Activated CD8-positive, alpha-beta T cell treated with anti-CD3 and anti-CD28 coated beads, Interleukin-2, amount 10 ng/mL, durations not matched to agents 7 days and 5 days (primary cell): ENCODE measurements at regions not wholly inside any gene's neighbourhood (a gene's known extent, or its start where the extent isn't known, plus 50 kb on each side); places are given as distances from the start of the nearest gene placed in this dataset.

Experiments used
- ATAC-seq: fragments of 150-1000 bp; cut with Tn5 transposase; one replicate; pipeline ENCODE4 v1.10.0; 2021; ENCODE audit warnings: moderate library complexity
- CTCF ChIA-PET: fragments of 350-600 bp; sonication (Branson Sonifier 250); formaldehyde crosslinking; loops from one replicate; lab custom pipeline; 2021; ENCODE audit warnings: antibody characterized with exemption; lab: Charles Lee
- POLR2A ChIA-PET: fragments of 350-600 bp; sonication (Branson Sonifier 250); formaldehyde crosslinking; loops from one replicate; lab custom pipeline; 2021; ENCODE audit warnings: antibody characterized with exemption; lab: Charles Lee
- DNase-seq: peaks from one replicate; pipeline ENCODE4 v3.0.0-alpha.2; 2020
- H3K27ac Mint-ChIP-seq: one replicate; pipeline ENCODE4 v1.8.0; 2021; ENCODE audit warnings: mild to moderate bottlenecking, mixed read lengths
- H3K27me3 Mint-ChIP-seq: one replicate; pipeline ENCODE4 v1.8.0; 2021; ENCODE audit warnings: low read depth, mixed read lengths
- H3K36me3 Mint-ChIP-seq: one replicate; pipeline ENCODE4 v1.8.0; 2021; ENCODE audit warnings: low read depth, mixed read lengths
- H3K4me1 Mint-ChIP-seq: one replicate; pipeline ENCODE4 v1.8.0; 2021; ENCODE audit warnings: low read depth, mixed read lengths
- H3K4me3 Mint-ChIP-seq: one replicate; pipeline ENCODE4 v1.8.0; 2021; ENCODE audit warnings: mild to moderate bottlenecking, mixed read lengths
- H3K9me3 Mint-ChIP-seq: one replicate; pipeline ENCODE4 v1.8.0; 2022; ENCODE audit warnings: mixed read lengths; ENCODE audit not compliant: insufficient read depth

DNA sequence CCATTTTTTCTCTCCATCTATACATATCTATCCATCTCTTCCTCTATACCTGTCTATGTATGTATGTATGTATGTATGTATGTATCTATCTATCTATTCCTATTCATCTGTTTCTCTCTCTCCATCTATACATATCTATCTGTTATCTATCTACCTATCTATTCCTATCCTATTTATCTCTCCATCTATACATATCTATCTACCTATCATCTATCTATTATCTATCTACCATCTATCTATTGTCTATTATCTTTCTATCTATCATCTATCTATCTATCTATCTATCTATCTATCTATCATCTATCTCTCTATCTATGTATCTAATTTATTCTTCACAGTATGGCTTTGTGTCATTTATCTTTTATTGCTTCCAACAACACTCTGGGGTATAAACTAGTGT lies 1124.4 kb downstream of the TYW1 start:
- peaks cover 48% of the 10 kb centered on the region for H3K9me3 Mint-ChIP-seq
- POLR2A ChIA-PET = no interaction called here
- no peak overlapping the region for H3K4me3 Mint-ChIP-seq
- H3K4me1 Mint-ChIP-seq = no peaks in the 10 kb centered on the region
- H3K27ac Mint-ChIP-seq = no peak overlapping the region
- no peaks in the 10 kb centered on the region for H3K36me3 Mint-ChIP-seq
- DNase-seq (no peak), ATAC-seq (no peak)
- H3K27me3 Mint-ChIP-seq = no peaks in the 10 kb centered on the region
- CTCF ChIA-PET = no interaction called here

DNA sequence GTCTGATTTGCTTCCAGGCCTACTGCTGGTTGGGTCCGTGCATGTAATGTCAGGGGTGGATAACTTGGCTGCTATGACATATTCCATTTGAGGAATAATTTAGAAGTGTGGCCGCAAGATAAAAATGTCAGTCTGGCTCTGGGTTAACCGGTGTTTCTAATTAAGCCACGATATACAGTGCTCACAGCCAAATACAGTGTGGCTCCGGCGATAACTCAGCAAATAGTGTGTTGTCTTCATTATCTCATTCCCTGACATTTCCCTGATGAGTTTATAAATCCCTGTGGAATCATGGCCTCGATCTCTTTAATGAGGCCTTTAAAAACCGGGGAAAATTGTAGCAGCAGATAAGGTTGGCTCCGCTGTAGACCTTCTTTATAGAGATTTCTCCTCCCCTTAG lies 1125.0 kb downstream of the TYW1 start:
- no peak for DNase-seq
- Mint-ChIP-seq H3K27me3 (no peaks in the 10 kb centered on the region), H3K9me3 (peaks cover 43% of the 10 kb centered on the region), H3K36me3 (no peaks in the 10 kb centered on the region), H3K27ac (no peak overlapping the region), H3K4me3 (no peak overlapping the region), H3K4me1 (no peaks in the 10 kb centered on the region)
- ATAC-seq = no peak
- ChIA-PET POLR2A (no interaction called here), CTCF (no interaction called here)

DNA sequence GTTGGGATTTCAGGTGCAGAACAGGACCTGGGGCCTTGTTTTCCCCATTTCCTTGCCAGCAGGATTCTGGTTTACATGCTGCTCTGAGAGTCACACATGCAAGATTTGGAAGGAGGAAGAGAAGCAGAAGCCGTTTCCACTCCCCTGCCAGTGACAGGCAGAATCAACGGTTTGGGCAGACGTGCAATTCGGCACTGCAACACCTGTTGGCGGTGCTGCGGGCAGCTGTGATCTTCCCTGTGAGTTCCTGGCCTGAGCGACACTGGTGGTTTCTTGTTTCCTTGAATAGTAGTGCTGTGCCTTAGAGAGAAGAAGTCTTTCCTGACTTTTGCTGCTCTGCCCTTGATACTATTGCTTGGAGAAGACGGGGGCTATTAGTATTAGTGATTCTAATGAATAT lies 1126.2 kb downstream of the TYW1 start:
- POLR2A ChIA-PET = no interaction called here

DNA sequence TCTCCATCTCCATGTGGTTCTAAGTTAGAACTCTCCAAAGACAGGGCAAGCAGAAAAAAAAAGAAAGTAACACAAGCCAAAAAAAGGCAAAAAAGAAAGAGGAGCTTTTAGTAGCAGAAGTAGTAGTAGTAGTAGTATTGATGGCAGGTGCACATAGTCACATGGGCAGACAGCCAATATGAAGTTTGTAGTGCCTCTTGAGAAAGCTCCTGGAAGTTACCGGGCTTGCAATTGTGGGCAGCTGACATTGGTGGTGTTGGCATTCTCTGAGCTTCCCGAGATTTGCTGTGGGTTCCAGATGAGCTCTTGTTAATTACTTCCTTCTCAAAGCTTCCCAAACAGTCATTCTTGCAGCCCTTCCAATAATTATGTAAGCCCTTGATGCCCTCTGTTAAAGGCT lies 1128.5 kb downstream of the TYW1 start:
- no peaks in the 10 kb centered on the region for H3K36me3 Mint-ChIP-seq
- CTCF ChIA-PET = no interaction called here
- ATAC-seq = no peak

More for the DNA sequence above, 1126.2 kb downstream of the TYW1 start:
- ATAC-seq (no peak), DNase-seq (no peak)
- Mint-ChIP-seq H3K27ac (no peak overlapping the region), H3K9me3 (peaks cover 47% of the 10 kb centered on the region), H3K4me3 (no peak overlapping the region), H3K36me3 (no peaks in the 10 kb centered on the region), H3K4me1 (no peaks in the 10 kb centered on the region), H3K27me3 (no peaks in the 10 kb centered on the region)
- CTCF ChIA-PET = no interaction called here

DNA sequence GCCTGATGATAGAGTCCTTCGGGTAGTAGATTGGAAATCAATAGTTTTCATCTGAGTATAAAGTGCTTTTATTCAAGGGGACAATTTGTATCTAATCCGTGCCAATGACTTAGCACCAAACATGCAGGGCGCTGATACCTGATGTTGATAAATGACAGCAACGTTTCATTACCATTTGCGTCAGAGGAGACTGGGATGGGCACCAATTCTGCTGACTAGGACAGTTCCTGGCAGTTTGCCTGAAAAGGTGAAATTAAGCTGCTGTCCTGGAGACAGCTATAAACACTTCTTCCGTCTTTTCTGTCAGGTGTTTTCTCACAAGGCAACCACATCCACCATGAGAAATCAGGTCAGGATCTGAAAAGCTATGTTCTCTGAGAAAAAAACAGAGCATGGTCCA lies 1136.4 kb downstream of the TYW1 start:
- Mint-ChIP-seq H3K36me3 (no peaks in the 10 kb centered on the region), H3K9me3 (peaks cover 18% of the 10 kb centered on the region), H3K4me1 (no peaks in the 10 kb centered on the region), H3K27ac (no peak overlapping the region), H3K4me3 (no peak overlapping the region), H3K27me3 (no peaks in the 10 kb centered on the region)
- ATAC-seq (no peak), DNase-seq (no peak)
- CTCF ChIA-PET = no interaction called here
- POLR2A ChIA-PET = no interaction called here

More for the DNA sequence above, 1128.5 kb downstream of the TYW1 start:
- H3K4me3 Mint-ChIP-seq = no peak overlapping the region
- no peaks in the 10 kb centered on the region for H3K27me3 Mint-ChIP-seq
- peaks cover 30% of the 10 kb centered on the region for H3K9me3 Mint-ChIP-seq
- no peak for DNase-seq
- POLR2A ChIA-PET = no interaction called here
- H3K27ac Mint-ChIP-seq = no peak overlapping the region
- no peaks in the 10 kb centered on the region for H3K4me1 Mint-ChIP-seq

DNA sequence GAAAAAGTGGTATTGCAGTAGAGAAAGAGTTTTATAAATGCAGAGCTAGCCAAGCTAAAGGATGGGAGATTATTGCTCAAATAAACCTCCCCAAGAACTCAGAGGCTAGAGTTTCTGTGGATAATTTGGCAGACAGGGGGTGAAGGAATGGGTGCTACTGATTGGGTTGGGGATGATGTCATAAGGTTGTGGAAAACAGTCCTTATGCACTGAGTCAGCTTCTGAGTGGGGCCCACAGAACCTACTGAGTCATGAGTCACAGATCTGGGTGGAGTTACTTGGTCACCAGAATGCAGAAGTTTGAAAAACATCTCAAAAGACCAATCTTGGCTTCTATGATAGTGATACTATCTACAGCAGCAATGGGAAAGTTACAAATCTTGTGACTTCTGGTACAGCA lies 1146.7 kb downstream of the TYW1 start:
- Mint-ChIP-seq H3K9me3 (peaks cover 19% of the 10 kb centered on the region), H3K4me3 (no peak overlapping the region), H3K27me3 (no peaks in the 10 kb centered on the region), H3K4me1 (no peaks in the 10 kb centered on the region), H3K27ac (no peak overlapping the region), H3K36me3 (no peaks in the 10 kb centered on the region)
- CTCF ChIA-PET = no interaction called here
- POLR2A ChIA-PET = no interaction called here
- DNase-seq (no peak), ATAC-seq (no peak)

DNA sequence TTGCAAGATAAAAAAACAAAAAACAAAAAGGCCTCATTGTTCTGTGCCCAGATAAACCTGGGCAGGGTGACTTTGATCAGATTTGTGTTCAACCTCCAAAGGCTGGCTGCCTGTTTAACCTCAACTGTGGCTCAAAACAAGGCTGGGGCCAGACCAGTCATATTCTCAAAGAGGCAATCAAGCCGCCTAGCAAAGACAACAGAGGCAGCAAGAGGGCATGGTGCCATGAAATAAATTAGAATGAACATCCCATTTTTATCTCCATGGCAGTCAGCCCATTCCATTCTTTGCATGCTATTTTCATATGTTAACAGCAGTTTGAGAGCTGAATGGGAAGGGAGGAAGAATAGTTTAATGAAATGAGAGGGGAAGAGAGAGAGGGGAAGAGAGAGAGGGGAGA lies 1150.3 kb downstream of the TYW1 start:
- CTCF ChIA-PET = no interaction called here
- ATAC-seq = no peak
- Mint-ChIP-seq H3K9me3 (peaks cover 22% of the 10 kb centered on the region), H3K36me3 (no peaks in the 10 kb centered on the region), H3K4me3 (no peak overlapping the region), H3K27ac (no peak overlapping the region), H3K27me3 (no peaks in the 10 kb centered on the region), H3K4me1 (no peaks in the 10 kb centered on the region)
- POLR2A ChIA-PET = no interaction called here
- no peak for DNase-seq

DNA sequence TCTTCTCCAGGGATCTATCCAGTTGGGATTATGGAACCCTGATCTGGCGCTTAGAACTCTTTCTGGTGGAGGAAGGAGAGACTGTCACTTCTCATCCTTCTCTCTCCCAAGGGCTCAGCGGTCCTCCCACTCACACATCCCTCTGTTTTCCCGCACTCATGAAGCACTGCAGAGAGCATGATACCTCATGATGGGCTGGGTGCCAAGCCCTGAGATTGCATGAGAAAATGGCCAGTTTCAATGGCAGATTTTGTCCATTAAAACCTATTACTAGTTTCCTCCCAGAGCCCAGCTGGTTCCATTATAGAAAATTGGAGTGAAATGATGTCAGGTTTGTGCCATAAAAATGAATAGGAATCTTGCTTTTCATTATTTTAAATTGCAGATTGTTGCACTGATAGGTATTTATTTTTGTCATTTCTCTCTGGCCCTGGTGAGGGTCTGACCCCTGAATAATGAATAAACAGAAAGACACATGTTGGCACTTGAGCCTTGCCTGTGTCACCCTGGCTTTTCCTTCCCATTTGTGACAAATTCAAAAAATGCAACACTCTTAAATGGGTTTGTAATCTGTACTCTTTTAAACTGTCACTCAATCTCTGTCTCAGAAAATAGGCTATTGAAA lies 1151.1 kb downstream of the TYW1 start:
- no peaks in the 10 kb centered on the region for H3K4me1 Mint-ChIP-seq
- ChIA-PET POLR2A (no interaction called here), CTCF (no interaction called here)
- no peak overlapping the region for H3K27ac Mint-ChIP-seq
- no peak overlapping the region for H3K4me3 Mint-ChIP-seq
- DNase-seq (no peak), ATAC-seq (no peak)
- H3K9me3 Mint-ChIP-seq = peaks cover 21% of the 10 kb centered on the region
- H3K27me3 Mint-ChIP-seq = no peaks in the 10 kb centered on the region
- H3K36me3 Mint-ChIP-seq = no peaks in the 10 kb centered on the region

DNA sequence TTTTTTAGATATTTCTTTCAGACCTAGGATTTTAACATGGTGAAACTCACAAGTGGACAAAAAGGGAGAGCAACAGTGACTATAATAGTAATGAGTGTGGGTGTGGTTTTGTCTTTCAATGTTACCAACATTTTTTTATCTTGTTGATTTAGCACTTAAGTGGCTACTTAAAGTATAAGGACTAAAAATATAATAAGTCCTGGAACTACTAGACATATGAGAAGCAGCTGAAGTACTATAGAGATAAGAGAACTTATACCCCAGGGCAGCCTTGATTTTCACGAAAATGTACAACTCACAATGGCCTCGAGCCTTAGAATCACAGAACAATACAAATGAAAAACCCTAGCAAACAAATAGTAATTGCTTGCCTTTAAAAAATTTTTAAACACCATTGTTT lies 1151.8 kb downstream of the TYW1 start:
- POLR2A ChIA-PET = no interaction called here
- no peak for ATAC-seq
- CTCF ChIA-PET = no interaction called here

DNA sequence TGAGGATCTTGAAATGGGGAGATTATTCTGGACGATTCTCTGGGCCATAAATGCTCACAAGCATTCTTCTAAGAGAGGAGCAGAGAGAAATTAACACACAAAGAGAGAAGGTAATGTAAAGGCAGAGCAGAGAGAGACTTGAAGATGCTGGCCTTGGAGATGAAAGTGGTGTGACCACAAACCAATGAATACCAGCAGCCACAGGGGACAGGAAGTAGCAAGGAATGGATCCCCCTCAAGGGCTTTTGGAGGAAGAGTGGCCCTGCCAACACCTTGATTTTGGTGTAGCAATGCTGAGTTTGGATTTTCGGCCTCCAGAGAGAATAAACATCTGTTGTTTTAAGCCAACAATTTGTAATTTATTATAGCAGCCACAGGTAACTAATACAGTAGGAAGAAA lies 1155.6 kb downstream of the TYW1 start:
- Mint-ChIP-seq H3K27ac (no peak overlapping the region), H3K4me1 (no peaks in the 10 kb centered on the region), H3K27me3 (no peaks in the 10 kb centered on the region), H3K36me3 (no peaks in the 10 kb centered on the region), H3K9me3 (peaks cover 33% of the 10 kb centered on the region), H3K4me3 (no peak overlapping the region)
- DNase-seq (no peak), ATAC-seq (no peak)
- ChIA-PET POLR2A (no interaction called here), CTCF (interaction anchor here (0.5 kb wide), 1 partner anchor 30 kb away, joined by 3 read pairs; no protein-coding TSS in a partner anchor)

More for the DNA sequence above, 1151.8 kb downstream of the TYW1 start:
- H3K4me3 Mint-ChIP-seq = no peak overlapping the region
- DNase-seq = no peak
- peaks cover 27% of the 10 kb centered on the region for H3K9me3 Mint-ChIP-seq
- H3K4me1 Mint-ChIP-seq = no peaks in the 10 kb centered on the region
- no peaks in the 10 kb centered on the region for H3K27me3 Mint-ChIP-seq
- no peaks in the 10 kb centered on the region for H3K36me3 Mint-ChIP-seq
- no peak overlapping the region for H3K27ac Mint-ChIP-seq

DNA sequence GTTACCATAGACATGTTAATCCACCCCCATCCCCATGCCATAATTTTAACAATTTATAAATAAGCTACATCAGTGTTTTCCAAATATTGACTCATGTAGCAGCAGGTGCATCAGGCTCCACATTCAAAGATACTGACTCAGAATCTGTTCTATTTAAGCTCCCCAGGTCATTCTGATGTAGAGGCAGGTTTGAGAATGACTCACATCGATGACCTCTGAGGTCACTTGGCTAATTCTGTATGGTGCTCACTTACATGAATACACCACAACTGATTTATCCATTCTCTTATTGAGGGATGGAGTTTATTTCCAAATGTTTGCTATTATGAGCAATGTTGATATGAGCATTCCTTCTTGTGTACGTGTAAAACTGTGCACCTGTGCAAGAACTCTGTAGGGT lies 1159.0 kb downstream of the TYW1 start:
- ATAC-seq = no peak
- peaks cover 15% of the 10 kb centered on the region for H3K9me3 Mint-ChIP-seq
- H3K4me1 Mint-ChIP-seq = no peaks in the 10 kb centered on the region
- no peak overlapping the region for H3K4me3 Mint-ChIP-seq
- H3K27me3 Mint-ChIP-seq = no peaks in the 10 kb centered on the region
- DNase-seq = no peak
- H3K27ac Mint-ChIP-seq = no peak overlapping the region
- CTCF ChIA-PET = no interaction called here
- POLR2A ChIA-PET = no interaction called here
- H3K36me3 Mint-ChIP-seq = no peaks in the 10 kb centered on the region

DNA sequence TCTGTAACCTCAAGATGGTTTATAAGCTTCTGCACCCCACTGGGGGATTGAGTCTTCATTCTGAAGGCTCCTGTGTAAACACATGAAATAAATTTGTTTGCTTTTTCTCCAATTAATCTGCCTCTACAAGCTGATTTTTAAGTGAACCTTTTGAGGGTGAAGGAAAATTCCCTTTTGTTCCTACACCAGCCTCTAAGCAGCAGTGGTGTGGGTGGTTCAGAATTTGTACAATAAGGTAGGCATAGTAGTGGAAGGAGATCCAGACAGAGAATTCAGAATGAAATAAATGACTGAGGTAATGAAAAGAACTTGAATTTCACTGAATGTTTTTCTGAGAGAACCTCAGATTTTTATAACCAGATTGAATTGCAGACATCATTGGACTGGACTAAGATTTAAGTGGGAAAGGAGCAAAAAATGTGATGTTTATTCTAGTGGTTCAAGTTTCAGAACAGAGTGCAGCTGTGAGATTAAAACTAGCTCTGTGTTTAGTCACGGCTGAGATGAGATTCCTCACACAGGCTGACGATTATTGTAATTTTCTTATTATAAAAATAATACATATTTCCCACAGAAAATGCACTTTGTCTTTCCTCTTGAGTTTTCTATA lies 1162.2 kb downstream of the TYW1 start:
- ChIA-PET CTCF (no interaction called here), POLR2A (no interaction called here)
- Mint-ChIP-seq H3K4me1 (no peaks in the 10 kb centered on the region), H3K27me3 (no peaks in the 10 kb centered on the region), H3K27ac (no peak overlapping the region), H3K36me3 (no peaks in the 10 kb centered on the region), H3K4me3 (no peak overlapping the region), H3K9me3 (peaks cover 7% of the 10 kb centered on the region)
- ATAC-seq (no peak), DNase-seq (no peak)

DNA sequence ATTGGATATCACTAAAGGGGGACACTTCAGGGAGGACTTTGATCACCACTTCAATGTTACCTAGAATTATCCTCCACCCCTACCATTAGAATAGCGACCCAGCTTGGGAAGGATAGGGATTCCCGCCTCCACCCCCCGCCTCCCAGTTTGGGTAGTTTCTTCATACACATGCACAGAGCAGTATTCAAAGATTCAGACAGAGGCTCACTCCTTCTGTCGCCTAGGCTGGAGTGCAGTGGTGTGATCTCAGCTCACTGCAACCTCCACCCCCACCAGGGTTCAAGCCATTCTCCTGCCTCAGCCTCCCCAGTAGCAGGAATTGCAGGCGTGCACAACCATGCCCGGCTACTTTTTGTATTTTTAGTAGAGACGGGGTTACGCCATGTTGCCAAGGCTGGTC lies 1166.1 kb downstream of the TYW1 start:
- Mint-ChIP-seq H3K36me3 (no peaks in the 10 kb centered on the region), H3K4me1 (no peaks in the 10 kb centered on the region), H3K9me3 (peaks cover 7% of the 10 kb centered on the region), H3K4me3 (no peak overlapping the region), H3K27me3 (no peaks in the 10 kb centered on the region), H3K27ac (no peak overlapping the region)
- no peak for DNase-seq
- ChIA-PET POLR2A (no interaction called here), CTCF (no interaction called here)
- no peak for ATAC-seq
